GM12891 (cell line): ENCODE measurements at regions not wholly inside any gene's neighbourhood (a gene's known extent, or its start where the extent isn't known, plus 50 kb on each side); places are given as distances from the start of the nearest gene placed in this dataset.

Experiments used
- POLR2A ChIP-seq: IDR thresholded peaks from 2 replicates; pipeline ENCODE4 v1.6.1; 2011; ENCODE audit warnings: low read depth, low read length, control low read depth
- POLR2AphosphoS5 ChIP-seq: IDR thresholded peaks from 2 replicates; pipeline ENCODE4 v1.6.1; 2011; ENCODE audit warnings: low read depth, low read length, control low read depth
- TAF1 ChIP-seq: IDR thresholded peaks from 2 replicates; pipeline ENCODE4 v1.6.1; 2011; ENCODE audit warnings: low read depth, low read length, control low read depth

DNA sequence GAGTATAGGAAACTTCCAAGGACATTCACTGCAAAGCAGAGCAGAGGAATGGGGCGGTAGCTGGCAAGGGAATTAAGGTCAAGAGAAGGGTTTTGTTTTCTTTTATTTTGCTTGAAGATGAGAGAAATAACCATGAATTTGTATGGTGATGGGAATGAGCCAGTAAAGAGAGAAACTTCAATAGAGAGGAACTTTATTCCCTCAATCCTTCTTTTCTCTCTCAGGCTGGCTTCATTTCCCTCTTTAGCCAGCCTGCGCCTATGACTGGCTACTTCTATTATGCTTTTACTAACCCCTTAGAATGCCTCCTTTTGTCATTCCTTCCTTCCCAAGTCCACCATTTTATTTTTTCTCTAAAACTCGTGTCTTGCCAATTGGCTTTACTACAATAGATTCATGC, 101.4 kb upstream of the CEP85L start:
- TF ChIP-seq POLR2AphosphoS5 = no peak
- no peak for TF ChIP-seq POLR2A
- no peak for TF ChIP-seq TAF1
